ENCODE measurements at regions not wholly inside any gene's neighbourhood (a gene's known extent, or its start where the extent isn't known, plus 50 kb on each side); places are given as distances from the start of the nearest gene placed in this dataset.

DNA sequence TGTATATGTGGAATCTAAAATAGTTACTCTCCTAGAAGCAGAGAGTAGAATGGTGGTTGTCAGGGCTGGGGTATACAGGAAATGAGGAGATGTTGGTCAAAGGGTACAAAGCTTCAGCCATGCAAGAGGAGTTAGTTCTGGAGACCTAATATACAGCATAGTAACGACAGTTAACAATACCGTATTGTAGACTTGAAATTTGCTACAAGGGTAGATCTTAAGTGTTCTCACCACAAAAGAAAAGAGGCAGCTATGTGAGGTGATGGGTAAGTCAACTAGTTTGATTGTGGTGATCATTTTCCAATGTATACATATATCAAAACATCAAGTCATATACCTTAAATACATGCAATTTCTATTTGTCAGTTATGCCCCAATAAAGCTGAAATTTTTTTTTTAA lies 98.2 kb upstream of the CYP1B1 start (continued):
- TF ChIP-seq MYBL2 (CRISPR knock-in tag; IDR thresholded peaks at IDR 0.05) (no peak), NR2C2 (CRISPR knock-in tag; IDR thresholded peaks at IDR 0.05) (no peak), CBFB (CRISPR knock-in tag; IDR thresholded peaks at IDR 0.05; ENCODE audit: low read depth) (no peak), FOXK1 (CRISPR knock-in tag; IDR thresholded peaks at IDR 0.05) (no peak), TP53 (CRISPR knock-in tag; IDR thresholded peaks at IDR 0.05) (no peak), OVOL2 (CRISPR knock-in tag; IDR thresholded peaks at IDR 0.05; ENCODE audit: borderline replicate concordance) (no peak)
- TF ChIP-seq, protein P1, sequence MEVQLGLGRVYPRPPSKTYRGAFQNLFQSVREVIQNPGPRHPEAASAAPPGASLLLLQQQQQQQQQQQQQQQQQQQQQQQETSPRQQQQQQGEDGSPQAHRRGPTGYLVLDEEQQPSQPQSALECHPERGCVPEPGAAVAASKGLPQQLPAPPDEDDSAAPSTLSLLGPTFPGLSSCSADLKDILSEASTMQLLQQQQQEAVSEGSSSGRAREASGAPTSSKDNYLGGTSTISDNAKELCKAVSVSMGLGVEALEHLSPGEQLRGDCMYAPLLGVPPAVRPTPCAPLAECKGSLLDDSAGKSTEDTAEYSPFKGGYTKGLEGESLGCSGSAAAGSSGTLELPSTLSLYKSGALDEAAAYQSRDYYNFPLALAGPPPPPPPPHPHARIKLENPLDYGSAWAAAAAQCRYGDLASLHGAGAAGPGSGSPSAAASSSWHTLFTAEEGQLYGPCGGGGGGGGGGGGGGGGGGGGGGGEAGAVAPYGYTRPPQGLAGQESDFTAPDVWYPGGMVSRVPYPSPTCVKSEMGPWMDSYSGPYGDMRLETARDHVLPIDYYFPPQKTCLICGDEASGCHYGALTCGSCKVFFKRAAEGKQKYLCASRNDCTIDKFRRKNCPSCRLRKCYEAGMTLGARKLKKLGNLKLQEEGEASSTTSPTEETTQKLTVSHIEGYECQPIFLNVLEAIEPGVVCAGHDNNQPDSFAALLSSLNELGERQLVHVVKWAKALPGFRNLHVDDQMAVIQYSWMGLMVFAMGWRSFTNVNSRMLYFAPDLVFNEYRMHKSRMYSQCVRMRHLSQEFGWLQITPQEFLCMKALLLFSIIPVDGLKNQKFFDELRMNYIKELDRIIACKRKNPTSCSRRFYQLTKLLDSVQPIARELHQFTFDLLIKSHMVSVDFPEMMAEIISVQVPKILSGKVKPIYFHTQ (CRISPR knock-in tag; IDR thresholded peaks at IDR 0.05), result no peak
- TF ChIP-seq, protein P2, sequence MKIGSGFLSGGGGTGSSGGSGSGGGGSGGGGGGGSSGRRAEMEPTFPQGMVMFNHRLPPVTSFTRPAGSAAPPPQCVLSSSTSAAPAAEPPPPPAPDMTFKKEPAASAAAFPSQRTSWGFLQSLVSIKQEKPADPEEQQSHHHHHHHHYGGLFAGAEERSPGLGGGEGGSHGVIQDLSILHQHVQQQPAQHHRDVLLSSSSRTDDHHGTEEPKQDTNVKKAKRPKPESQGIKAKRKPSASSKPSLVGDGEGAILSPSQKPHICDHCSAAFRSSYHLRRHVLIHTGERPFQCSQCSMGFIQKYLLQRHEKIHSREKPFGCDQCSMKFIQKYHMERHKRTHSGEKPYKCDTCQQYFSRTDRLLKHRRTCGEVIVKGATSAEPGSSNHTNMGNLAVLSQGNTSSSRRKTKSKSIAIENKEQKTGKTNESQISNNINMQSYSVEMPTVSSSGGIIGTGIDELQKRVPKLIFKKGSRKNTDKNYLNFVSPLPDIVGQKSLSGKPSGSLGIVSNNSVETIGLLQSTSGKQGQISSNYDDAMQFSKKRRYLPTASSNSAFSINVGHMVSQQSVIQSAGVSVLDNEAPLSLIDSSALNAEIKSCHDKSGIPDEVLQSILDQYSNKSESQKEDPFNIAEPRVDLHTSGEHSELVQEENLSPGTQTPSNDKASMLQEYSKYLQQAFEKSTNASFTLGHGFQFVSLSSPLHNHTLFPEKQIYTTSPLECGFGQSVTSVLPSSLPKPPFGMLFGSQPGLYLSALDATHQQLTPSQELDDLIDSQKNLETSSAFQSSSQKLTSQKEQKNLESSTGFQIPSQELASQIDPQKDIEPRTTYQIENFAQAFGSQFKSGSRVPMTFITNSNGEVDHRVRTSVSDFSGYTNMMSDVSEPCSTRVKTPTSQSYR (CRISPR knock-in tag; IDR thresholded peaks at IDR 0.05), result no peak
- TF ChIP-seq, protein P3, sequence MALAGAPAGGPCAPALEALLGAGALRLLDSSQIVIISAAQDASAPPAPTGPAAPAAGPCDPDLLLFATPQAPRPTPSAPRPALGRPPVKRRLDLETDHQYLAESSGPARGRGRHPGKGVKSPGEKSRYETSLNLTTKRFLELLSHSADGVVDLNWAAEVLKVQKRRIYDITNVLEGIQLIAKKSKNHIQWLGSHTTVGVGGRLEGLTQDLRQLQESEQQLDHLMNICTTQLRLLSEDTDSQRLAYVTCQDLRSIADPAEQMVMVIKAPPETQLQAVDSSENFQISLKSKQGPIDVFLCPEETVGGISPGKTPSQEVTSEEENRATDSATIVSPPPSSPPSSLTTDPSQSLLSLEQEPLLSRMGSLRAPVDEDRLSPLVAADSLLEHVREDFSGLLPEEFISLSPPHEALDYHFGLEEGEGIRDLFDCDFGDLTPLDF (CRISPR knock-in tag; IDR thresholded peaks at IDR 0.05), result no peak

DNA sequence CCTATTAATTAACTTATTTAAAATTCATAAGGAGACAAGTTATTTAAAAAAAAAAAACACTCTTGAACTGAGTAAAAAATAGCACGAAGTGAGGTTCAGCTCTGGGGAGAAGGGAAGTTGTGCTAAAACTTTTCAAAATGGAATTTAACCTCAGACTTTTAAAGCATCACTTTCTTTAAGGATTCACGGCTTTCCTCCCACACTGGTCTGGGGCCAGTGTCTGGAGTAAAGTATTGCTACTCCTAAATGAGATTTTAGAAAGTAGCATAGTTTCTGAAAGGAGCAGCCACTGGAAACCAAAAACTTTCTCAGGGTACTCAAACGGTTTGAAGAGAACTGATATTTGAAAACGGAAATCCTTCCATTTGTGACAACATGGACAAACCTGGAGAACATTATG lies 97.7 kb upstream of the CYP1B1 start:
- Mint-ChIP-seq H3K4me3 (no peak overlapping the region), H3K27me3 (ENCODE audit: low read depth) (no peaks in the 10 kb centered on the region), H3K27ac (no peak overlapping the region), H3K4me1 (peaks cover 7% of the 10 kb centered on the region; the same call in 1 of the 2 replicates), H3K36me3 (no peaks in the 10 kb centered on the region), H3K9me3 (no peaks in the 10 kb centered on the region)
- TF ChIP-seq CBFB (CRISPR knock-in tag; IDR thresholded peaks at IDR 0.05; ENCODE audit: low read depth), result no peak
- TF ChIP-seq, protein P4, sequence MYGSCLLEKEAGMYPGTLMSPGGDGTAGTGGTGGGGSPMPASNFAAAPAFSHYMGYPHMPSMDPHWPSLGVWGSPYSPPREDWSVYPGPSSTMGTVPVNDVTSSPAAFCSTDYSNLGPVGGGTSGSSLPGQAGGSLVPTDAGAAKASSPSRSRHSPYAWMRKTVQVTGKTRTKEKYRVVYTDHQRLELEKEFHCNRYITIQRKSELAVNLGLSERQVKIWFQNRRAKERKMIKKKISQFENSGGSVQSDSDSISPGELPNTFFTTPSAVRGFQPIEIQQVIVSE (CRISPR knock-in tag; IDR thresholded peaks at IDR 0.05; ENCODE audit: borderline replicate concordance), result no peak
- no peak for TF ChIP-seq ZBTB21 (CRISPR knock-in tag; IDR thresholded peaks at IDR 0.05; ENCODE audit: borderline replicate concordance)
- no peak for TF ChIP-seq ZNF121 (CRISPR knock-in tag; IDR thresholded peaks at IDR 0.05)
- no peak for TF ChIP-seq FOXK1 (CRISPR knock-in tag; IDR thresholded peaks at IDR 0.05)
- no peak for TF ChIP-seq ZNF423 (CRISPR knock-in tag; IDR thresholded peaks at IDR 0.05)
- TF ChIP-seq, protein P3 (CRISPR knock-in tag; IDR thresholded peaks at IDR 0.05), result no peak
- CTCF ChIA-PET, result no interaction called here
- POLR2A ChIA-PET, result no interaction called here
- DNase-seq (ENCODE audit: low spot score) (no peak), ATAC-seq (no peak)

DNA sequence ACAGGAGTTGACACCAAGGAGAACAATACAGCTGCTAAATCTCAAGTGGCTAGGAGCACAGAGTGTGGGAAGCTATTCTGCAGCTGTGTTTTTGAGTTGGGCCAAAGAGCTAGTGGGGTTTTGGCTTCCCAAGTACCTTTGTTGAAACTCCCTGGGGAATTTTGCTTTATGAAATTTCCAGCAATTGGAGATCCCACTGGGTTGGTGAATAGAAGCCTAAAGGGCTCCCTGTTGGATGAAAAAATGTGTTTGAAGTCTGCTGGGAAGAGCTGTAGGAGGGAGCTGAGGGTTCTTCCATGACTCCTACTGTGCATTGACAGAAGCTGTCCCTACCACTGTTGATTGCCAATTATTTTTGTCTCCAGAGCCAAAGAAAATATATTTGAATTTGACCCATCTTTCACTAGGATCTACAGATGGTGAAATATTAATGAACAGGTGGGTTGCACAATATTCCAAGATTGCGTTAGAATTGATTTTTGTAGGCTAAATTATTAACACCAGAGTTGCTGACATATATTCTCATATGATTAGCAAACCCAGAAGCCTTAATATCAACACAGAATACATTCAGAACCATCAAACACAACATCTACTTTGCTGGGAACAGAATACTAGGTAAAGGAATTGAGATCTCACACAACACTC lies 95.4 kb upstream of the CYP1B1 start:
- Mint-ChIP-seq H3K4me1 (0 out of 2 replicates have a peak, but pooled peaks cover 7% of the 10 kb centered on the region), H3K27me3 (ENCODE audit: low read depth) (no peaks in the 10 kb centered on the region), H3K9me3 (no peaks in the 10 kb centered on the region), H3K4me3 (no peak overlapping the region), H3K27ac (no peak overlapping the region), H3K36me3 (no peaks in the 10 kb centered on the region)
- ChIA-PET CTCF (interaction anchor here (1.0 kb wide), 1 partner anchor 95 kb away, joined by 3 read pairs; no protein-coding TSS in a partner anchor), POLR2A (no interaction called here)
- ATAC-seq (no peak), DNase-seq (ENCODE audit: low spot score) (no peak)
- TF ChIP-seq ESRRA (CRISPR knock-in tag; IDR thresholded peaks at IDR 0.05; ENCODE audit: borderline replicate concordance), result no peak
- peak; percentile 94 for TF ChIP-seq ZNF423 (CRISPR knock-in tag; IDR thresholded peaks at IDR 0.05)
